Adipocyte (in vitro differentiated cells): ENCODE measurements at regions not wholly inside any gene's neighbourhood (a gene's known extent, or its start where the extent isn't known, plus 50 kb on each side); places are given as distances from the start of the nearest gene placed in this dataset.

ENCODE experiments used
- DNase-seq: peaks from one replicate; pipeline ENCODE4 v3.0.0-alpha.2; 2015; ENCODE audit warnings: low read depth
- H3K27me3 ChIP-seq: replicated peaks from 2 replicates; pipeline ENCODE4 v1.7.0; 2013; ENCODE audit warnings: mild to moderate bottlenecking, low read length, moderate library complexity; ENCODE audit not compliant: control insufficient read depth, insufficient read depth
- H3K36me3 ChIP-seq: 2 replicates; pipeline ENCODE4 v1.7.0; 2013; ENCODE audit warnings: low read length, mild to moderate bottlenecking, moderate library complexity; ENCODE audit not compliant: control insufficient read depth, insufficient read depth, severe bottlenecking
- H3K4me1 ChIP-seq: 2 replicates; pipeline ENCODE4 v1.7.0; 2013; ENCODE audit warnings: mild to moderate bottlenecking, low read length, moderate library complexity; ENCODE audit not compliant: control insufficient read depth, insufficient read depth
- H3K4me3 ChIP-seq: 2 replicates; pipeline ENCODE4 v1.7.0; 2013; ENCODE audit warnings: mild to moderate bottlenecking, low read length, moderate library complexity
- H3K9ac ChIP-seq: 2 replicates; pipeline ENCODE4 v1.7.0; 2013; ENCODE audit warnings: mild to moderate bottlenecking, low read length, moderate library complexity
- H3K9me3 ChIP-seq: 2 replicates; pipeline ENCODE4 v1.7.0; 2013; ENCODE audit warnings: mild to moderate bottlenecking, low read length, moderate library complexity; ENCODE audit not compliant: control insufficient read depth

- no peaks in the 10 kb centered on the region for H3K36me3 ChIP-seq
- no peak overlapping the region for H3K4me3 ChIP-seq
- DNase-seq: no peak
- peaks cover 27% of the 10 kb centered on the region for H3K27me3 ChIP-seq
- peaks cover 14% of the 10 kb centered on the region for H3K4me1 ChIP-seq
- no peak overlapping the region for H3K9ac ChIP-seq
- H3K9me3 ChIP-seq: peaks cover 2% of the 10 kb centered on the region
Measured at GRCh38 chr1:167161242-167161641, 59.4 kb upstream of the POU2F1 start.

- Histone ChIP-seq H3K4me1 (peaks cover 14% of the 10 kb centered on the region), H3K27me3 (peaks cover 30% of the 10 kb centered on the region), H3K9me3 (peaks cover 5% of the 10 kb centered on the region), H3K4me3 (no peak overlapping the region), H3K9ac (no peak overlapping the region), H3K36me3 (no peaks in the 10 kb centered on the region)
- DNase-seq: no peak
Measured at GRCh38 chr1:167161762-167162161, 58.9 kb upstream of the POU2F1 start.

- H3K9me3 ChIP-seq: peaks cover 14% of the 10 kb centered on the region
- H3K4me3 ChIP-seq: no peak overlapping the region
- no peaks in the 10 kb centered on the region for H3K36me3 ChIP-seq
- no peak overlapping the region for H3K9ac ChIP-seq
- H3K4me1 ChIP-seq: peaks cover 9% of the 10 kb centered on the region
- no peak for DNase-seq
- peaks cover 47% of the 10 kb centered on the region for H3K27me3 ChIP-seq
Measured at GRCh38 chr1:167165219-167165618, 55.5 kb upstream of the POU2F1 start.

GRCh38 chr1:167165948-167166689 is 54.6 kb upstream of the POU2F1 start:
- Histone ChIP-seq H3K9me3 (peaks cover 14% of the 10 kb centered on the region), H3K4me3 (no peak overlapping the region), H3K27me3 (peaks cover 56% of the 10 kb centered on the region), H3K36me3 (no peaks in the 10 kb centered on the region), H3K9ac (no peak overlapping the region), H3K4me1 (peaks cover 9% of the 10 kb centered on the region)
- no peak for DNase-seq

GRCh38 chr1:167166690-167167075 is 54.0 kb upstream of the POU2F1 start:
- no peak for DNase-seq
- H3K36me3 ChIP-seq: no peaks in the 10 kb centered on the region
- peaks cover 14% of the 10 kb centered on the region for H3K9me3 ChIP-seq
- no peak overlapping the region for H3K9ac ChIP-seq
- peaks cover 9% of the 10 kb centered on the region for H3K4me1 ChIP-seq
- no peak overlapping the region for H3K4me3 ChIP-seq
- peaks cover 60% of the 10 kb centered on the region for H3K27me3 ChIP-seq

- DNase-seq: no peak
- H3K4me1 ChIP-seq: peaks cover 3% of the 10 kb centered on the region
- peaks cover 14% of the 10 kb centered on the region for H3K9me3 ChIP-seq
- no peaks in the 10 kb centered on the region for H3K36me3 ChIP-seq
- H3K9ac ChIP-seq: no peak overlapping the region
- H3K4me3 ChIP-seq: no peak overlapping the region
- peaks cover 60% of the 10 kb centered on the region for H3K27me3 ChIP-seq
Measured at GRCh38 chr1:167168424-167168823, 52.3 kb upstream of the POU2F1 start.

GRCh38 chr1:167169642-167170041 is 51.0 kb upstream of the POU2F1 start:
- H3K36me3 ChIP-seq: no peaks in the 10 kb centered on the region
- peaks cover 14% of the 10 kb centered on the region for H3K9me3 ChIP-seq
- H3K9ac ChIP-seq: no peak overlapping the region
- DNase-seq: no peak
- peaks cover 56% of the 10 kb centered on the region for H3K27me3 ChIP-seq
- H3K4me3 ChIP-seq: no peak overlapping the region
- H3K4me1 ChIP-seq: peaks cover 9% of the 10 kb centered on the region
